ENCODE measurements at regions not wholly inside any gene's neighbourhood (a gene's known extent, or its start where the extent isn't known, plus 50 kb on each side); places are given as distances from the start of the nearest gene placed in this dataset.
A peak's percentile ranks its signal among the peaks of the same experiment; 100 is the strongest.
"Not testable (repeated sequence)": the region's sequence is repeated elsewhere in the genome, so short reads cannot be mapped to it uniquely, and the experiment has no call there.

DNA sequence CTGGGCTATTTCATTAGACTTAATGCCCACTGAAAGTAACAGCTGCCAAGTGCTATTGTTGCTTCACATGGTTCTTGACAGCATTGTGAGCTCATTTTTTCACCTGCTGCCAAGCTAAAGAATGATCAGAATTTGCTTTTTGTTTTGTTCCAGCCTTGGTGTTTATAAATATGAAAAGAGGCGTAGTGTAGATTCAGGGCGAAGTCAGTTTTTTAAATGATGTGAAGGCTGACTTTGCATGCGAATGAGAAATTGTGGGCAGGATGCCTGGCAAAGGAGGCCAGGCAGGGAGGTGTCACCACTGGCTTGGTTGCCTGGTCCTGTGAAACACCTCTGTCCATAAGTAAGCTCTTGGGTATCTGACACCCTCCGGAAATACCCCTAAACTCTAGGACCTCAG lies 93.3 kb upstream of the NAP1L1 start:
- no peak for DNase-seq (ENCODE audit: low read depth)
- H3K4me3 ChIP-seq (ENCODE audit: control insufficient read depth, low read depth, low read length) = no peak overlapping the region
- TF ChIP-seq, protein P1, sequence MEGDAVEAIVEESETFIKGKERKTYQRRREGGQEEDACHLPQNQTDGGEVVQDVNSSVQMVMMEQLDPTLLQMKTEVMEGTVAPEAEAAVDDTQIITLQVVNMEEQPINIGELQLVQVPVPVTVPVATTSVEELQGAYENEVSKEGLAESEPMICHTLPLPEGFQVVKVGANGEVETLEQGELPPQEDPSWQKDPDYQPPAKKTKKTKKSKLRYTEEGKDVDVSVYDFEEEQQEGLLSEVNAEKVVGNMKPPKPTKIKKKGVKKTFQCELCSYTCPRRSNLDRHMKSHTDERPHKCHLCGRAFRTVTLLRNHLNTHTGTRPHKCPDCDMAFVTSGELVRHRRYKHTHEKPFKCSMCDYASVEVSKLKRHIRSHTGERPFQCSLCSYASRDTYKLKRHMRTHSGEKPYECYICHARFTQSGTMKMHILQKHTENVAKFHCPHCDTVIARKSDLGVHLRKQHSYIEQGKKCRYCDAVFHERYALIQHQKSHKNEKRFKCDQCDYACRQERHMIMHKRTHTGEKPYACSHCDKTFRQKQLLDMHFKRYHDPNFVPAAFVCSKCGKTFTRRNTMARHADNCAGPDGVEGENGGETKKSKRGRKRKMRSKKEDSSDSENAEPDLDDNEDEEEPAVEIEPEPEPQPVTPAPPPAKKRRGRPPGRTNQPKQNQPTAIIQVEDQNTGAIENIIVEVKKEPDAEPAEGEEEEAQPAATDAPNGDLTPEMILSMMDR (conservative IDR thresholded peaks at IDR 0.05; ENCODE audit: control insufficient read depth, insufficient read depth, low read depth, low read length) = no peak

DNA sequence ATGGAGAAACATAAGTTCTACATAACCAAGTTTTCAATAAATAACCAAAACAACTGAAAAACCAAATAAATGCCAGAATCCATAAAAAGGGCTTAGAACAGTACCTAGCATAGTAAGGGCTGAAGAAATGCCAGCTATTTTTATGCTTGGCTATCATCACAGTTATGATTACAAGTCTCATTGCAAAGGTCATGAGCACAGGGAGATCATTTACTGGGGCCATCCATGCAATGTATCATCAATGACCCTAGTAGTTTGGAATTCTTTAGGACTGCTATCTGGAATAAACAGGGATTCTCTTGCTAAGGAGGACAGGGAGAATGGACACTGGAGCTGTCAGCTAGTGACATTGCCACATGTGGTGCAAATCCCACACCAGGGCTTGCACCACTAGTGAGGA lies 92.5 kb upstream of the NAP1L1 start:
- TF ChIP-seq, protein P1 (conservative IDR thresholded peaks at IDR 0.05; ENCODE audit: control insufficient read depth, insufficient read depth, low read depth, low read length) = no peak
- peak; percentile 11 for DNase-seq (ENCODE audit: low read depth)
- H3K4me3 ChIP-seq (ENCODE audit: control insufficient read depth, low read depth, low read length) = no peak overlapping the region

DNA sequence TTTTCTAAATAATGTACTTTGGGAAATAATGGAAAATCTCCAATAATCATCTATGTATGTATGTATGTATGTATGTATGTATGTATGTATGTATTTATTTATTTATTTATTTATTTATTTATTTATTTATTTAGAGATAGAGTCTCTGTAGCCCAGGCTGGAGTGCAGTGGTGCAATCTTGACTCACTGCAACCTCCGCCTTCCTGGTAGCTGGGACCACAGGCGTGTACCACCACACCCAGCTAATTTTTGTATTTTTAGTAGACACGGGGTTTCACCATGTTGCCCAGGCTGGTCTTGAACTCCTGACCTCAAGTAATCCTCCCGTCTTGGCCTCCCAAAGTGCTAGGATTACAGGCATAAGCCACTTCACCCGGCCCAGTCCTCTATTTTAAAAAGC lies 91.5 kb upstream of the NAP1L1 start:
- DNase-seq (ENCODE audit: low read depth) = not testable (repeated sequence)

DNA sequence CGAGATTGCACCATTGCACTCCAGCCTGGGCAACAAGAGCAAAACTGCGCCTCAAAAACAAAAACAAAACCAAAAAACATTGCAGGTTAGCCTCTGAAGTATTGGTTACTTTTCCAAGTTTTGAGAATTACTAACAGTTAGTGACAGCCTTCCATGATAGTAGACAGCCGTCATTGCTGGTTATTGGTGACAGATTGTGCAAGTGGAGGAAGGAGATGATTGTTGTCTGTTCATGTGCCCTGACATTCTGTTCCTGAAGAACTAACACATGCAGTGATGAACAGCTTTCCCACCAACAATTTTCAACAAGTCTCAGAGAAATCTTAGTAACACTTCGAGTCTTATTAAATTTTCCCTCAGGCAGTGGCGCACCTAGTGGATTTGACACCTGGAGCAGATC lies 89.3 kb upstream of the NAP1L1 start:
- no peak for DNase-seq (ENCODE audit: low read depth)
- TF ChIP-seq, protein P1 (conservative IDR thresholded peaks at IDR 0.05; ENCODE audit: control insufficient read depth, insufficient read depth, low read depth, low read length) = no peak
- H3K4me3 ChIP-seq (ENCODE audit: control insufficient read depth, low read depth, low read length) = no peak overlapping the region

More for the DNA sequence above, 91.5 kb upstream of the NAP1L1 start:
- H3K4me3 ChIP-seq (ENCODE audit: control insufficient read depth, low read depth, low read length) = not testable (repeated sequence)

DNA sequence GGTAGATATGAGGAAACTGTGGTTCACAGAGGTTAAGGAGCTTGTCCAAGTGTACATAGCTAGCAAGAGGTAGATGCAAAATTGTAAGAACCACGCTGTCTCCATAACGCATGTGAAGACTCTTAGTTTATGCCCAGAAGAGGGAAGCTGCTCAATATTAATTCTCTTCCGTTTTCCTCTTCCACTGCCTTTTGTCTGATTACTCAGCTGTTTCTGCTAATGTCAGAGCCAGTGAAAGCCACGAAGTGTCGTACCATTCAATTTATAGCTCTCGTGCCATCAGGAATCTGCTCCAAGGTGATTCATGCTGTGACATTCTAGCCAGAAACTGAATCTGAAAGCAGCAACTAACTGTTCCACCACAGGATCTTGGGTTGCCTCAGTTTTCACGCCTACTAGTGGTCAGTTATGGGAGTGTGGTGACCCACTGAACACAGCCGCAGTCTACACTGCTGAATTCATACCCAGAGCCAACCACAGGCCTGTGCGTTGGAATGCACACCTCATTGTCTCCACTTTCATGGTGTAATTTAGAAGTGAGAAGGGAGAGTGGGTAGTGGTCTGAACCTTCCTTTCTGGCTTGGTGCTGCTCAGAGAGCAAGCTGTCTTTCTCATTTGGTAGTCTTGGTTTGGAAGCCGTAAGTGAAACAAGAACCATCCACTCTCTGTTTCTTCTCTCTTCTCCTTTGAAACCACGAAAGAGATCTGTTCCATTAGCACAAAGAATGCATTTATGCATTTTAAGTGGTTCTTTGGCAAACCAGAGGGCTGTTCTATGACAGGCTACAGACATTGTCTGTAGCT lies 74.2 kb upstream of the NAP1L1 start:
- no peak overlapping the region for H3K4me3 ChIP-seq (ENCODE audit: control insufficient read depth, low read depth, low read length)
- TF ChIP-seq, protein P1 (conservative IDR thresholded peaks at IDR 0.05; ENCODE audit: control insufficient read depth, insufficient read depth, low read depth, low read length) = peak; percentile 84
- peak; percentile 90 for DNase-seq (ENCODE audit: low read depth)

DNA sequence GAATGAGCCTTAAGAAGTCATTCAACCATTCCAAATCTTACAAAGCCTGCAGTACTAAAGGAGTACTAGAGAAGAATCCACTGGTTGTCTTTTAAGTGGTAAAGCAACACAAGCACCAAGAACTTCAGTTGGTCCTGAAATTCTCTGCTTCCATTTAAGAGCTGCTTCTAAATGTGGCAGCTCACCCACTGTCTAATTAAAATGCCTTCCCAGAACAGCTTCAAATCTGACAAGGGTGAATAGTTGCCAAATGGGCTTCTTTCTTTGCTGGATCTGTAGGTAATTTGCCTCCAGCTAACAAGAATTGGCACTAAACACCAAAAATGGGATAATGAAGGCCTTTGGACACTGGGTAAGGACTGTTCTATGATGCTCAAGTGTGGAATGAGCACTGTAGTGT lies 72.2 kb upstream of the NAP1L1 start:
- TF ChIP-seq, protein P1 (conservative IDR thresholded peaks at IDR 0.05; ENCODE audit: control insufficient read depth, insufficient read depth, low read depth, low read length) = no peak

DNA sequence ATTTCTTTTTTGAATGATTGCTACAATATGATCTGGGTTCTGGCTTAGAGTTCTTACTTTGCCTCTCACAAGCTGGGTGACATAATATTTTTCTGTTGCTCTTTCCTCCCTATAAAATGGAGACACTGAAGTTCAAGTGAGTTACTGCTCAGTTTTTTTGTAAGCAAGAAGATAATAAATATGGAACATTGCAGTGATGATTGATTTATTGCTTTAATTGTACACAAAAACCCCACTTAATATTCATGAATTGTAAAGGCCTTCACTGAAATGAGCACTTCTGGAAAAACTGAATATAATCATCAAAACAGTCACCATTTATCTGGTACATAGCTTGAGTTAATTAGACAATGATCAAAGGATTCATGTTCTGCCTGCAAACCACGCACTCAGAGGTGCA lies 71.8 kb upstream of the NAP1L1 start:
- DNase-seq (ENCODE audit: low read depth) = no peak
- H3K4me3 ChIP-seq (ENCODE audit: control insufficient read depth, low read depth, low read length) = no peak overlapping the region
- TF ChIP-seq, protein P1 (conservative IDR thresholded peaks at IDR 0.05; ENCODE audit: control insufficient read depth, insufficient read depth, low read depth, low read length) = no peak

More for the DNA sequence above, 72.2 kb upstream of the NAP1L1 start:
- no peak for DNase-seq (ENCODE audit: low read depth)
- no peak overlapping the region for H3K4me3 ChIP-seq (ENCODE audit: control insufficient read depth, low read depth, low read length)

Data from fibroblast of mammary gland (primary cell).